ENCODE measurements at regions not wholly inside any gene's neighbourhood (a gene's known extent, or its start where the extent isn't known, plus 50 kb on each side); places are given as distances from the start of the nearest gene placed in this dataset.

- H3K9ac ChIP-seq (ENCODE audit: low read length), result no peak overlapping the region
- H2AFZ ChIP-seq (ENCODE audit: low read depth, low read length), result no peak overlapping the region
- H3K27me3 ChIP-seq (ENCODE audit: low read depth, low read length), result no peaks in the 10 kb centered on the region
- H3K36me3 ChIP-seq (replicated peaks; ENCODE audit: low read depth, low read length), result no peaks in the 10 kb centered on the region
- H3K27ac ChIP-seq (ENCODE audit: low read length), result no peak overlapping the region
- H3K4me2 ChIP-seq (ENCODE audit: low read length), result no peak overlapping the region
- TF ChIP-seq CTCF (IDR thresholded peaks at IDR 0.05; ENCODE audit: low read depth, low read length), result no peak
- no peak for TF ChIP-seq EZH2phosphoT487 (IDR thresholded peaks at IDR 0.05; ENCODE audit: low read depth)
- H3K4me1 ChIP-seq (ENCODE audit: low read length), result no peaks in the 10 kb centered on the region
- H4K20me1 ChIP-seq (ENCODE audit: insufficient read depth, low read length), result no peaks in the 10 kb centered on the region
- H3K4me3 ChIP-seq (ENCODE audit: low read length), result no peak overlapping the region
- H3K79me2 ChIP-seq (ENCODE audit: low read length), result no peaks in the 10 kb centered on the region
- H3K9me3 ChIP-seq (ENCODE audit: insufficient read depth, low read length), result no peaks in the 10 kb centered on the region
These were observed 54.9 kb upstream of the CA10 start for GRCh38 chr17:52213451-52213850.

GRCh38 chr17:52212851-52213250, 54.3 kb upstream of the CA10 start:
- Histone ChIP-seq H3K4me1 (ENCODE audit: low read length) (no peaks in the 10 kb centered on the region), H3K4me2 (ENCODE audit: low read length) (no peak overlapping the region), H2AFZ (ENCODE audit: low read depth, low read length) (no peak overlapping the region), H3K9me3 (ENCODE audit: insufficient read depth, low read length) (no peaks in the 10 kb centered on the region), H3K36me3 (replicated peaks; ENCODE audit: low read depth, low read length) (no peaks in the 10 kb centered on the region), H3K4me3 (ENCODE audit: low read length) (no peak overlapping the region), H3K27me3 (ENCODE audit: low read depth, low read length) (no peaks in the 10 kb centered on the region), H3K27ac (ENCODE audit: low read length) (no peak overlapping the region), H3K9ac (ENCODE audit: low read length) (no peak overlapping the region), H4K20me1 (ENCODE audit: insufficient read depth, low read length) (no peaks in the 10 kb centered on the region), H3K79me2 (ENCODE audit: low read length) (no peaks in the 10 kb centered on the region)
- TF ChIP-seq CTCF (IDR thresholded peaks at IDR 0.05; ENCODE audit: low read depth, low read length) (no peak), EZH2phosphoT487 (IDR thresholded peaks at IDR 0.05; ENCODE audit: low read depth) (no peak)

GRCh38 chr17:52209507-52209906, 51.0 kb upstream of the CA10 start:
- H3K27ac ChIP-seq (ENCODE audit: low read length), result no peak overlapping the region
- H3K9me3 ChIP-seq (ENCODE audit: insufficient read depth, low read length), result no peaks in the 10 kb centered on the region
- no peak overlapping the region for H3K9ac ChIP-seq (ENCODE audit: low read length)
- no peaks in the 10 kb centered on the region for H3K36me3 ChIP-seq (replicated peaks; ENCODE audit: low read depth, low read length)
- H2AFZ ChIP-seq (ENCODE audit: low read depth, low read length), result no peak overlapping the region
- no peak overlapping the region for H3K4me3 ChIP-seq (ENCODE audit: low read length)
- no peaks in the 10 kb centered on the region for H3K4me1 ChIP-seq (ENCODE audit: low read length)
- no peaks in the 10 kb centered on the region for H4K20me1 ChIP-seq (ENCODE audit: insufficient read depth, low read length)
- H3K27me3 ChIP-seq (ENCODE audit: low read depth, low read length), result no peaks in the 10 kb centered on the region
- TF ChIP-seq CTCF (IDR thresholded peaks at IDR 0.05; ENCODE audit: low read depth, low read length) (no peak), EZH2phosphoT487 (IDR thresholded peaks at IDR 0.05; ENCODE audit: low read depth) (no peak)
- H3K79me2 ChIP-seq (ENCODE audit: low read length), result no peaks in the 10 kb centered on the region
- no peak overlapping the region for H3K4me2 ChIP-seq (ENCODE audit: low read length)
